GM21737 (cell line): ENCODE measurements at regions not wholly inside any gene's neighbourhood (a gene's known extent, or its start where the extent isn't known, plus 50 kb on each side); places are given as distances from the start of the nearest gene placed in this dataset.

ENCODE experiments used
- ATAC-seq: cut with Tn5 transposase; IDR thresholded peaks from one replicate; pipeline ENCODE4 v1.9.1; 2021; ENCODE audit warnings: mild to moderate bottlenecking, moderate library complexity; ENCODE audit not compliant: unreplicated experiment

DNA sequence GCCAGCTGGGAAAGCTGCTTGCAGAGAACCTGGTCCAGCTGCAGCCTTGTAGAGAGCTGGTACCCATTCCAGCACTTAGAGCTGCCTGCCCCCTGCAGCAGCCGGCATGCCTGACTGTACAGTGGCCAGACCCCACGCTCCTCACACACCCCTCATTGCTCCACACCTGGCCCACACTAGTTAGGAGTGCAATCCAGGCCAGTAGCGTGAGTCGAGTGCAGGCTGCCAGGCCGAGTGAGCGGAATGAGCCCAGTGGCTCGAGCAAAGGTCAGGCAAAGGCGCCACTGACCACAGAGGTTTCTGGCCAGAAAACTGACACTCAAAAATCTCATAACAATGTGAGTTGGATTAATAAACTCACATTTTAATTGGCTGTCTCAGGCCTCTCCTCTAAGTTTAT, 921.7 kb upstream of the KCND2 start:
- ATAC-seq = no peak

DNA sequence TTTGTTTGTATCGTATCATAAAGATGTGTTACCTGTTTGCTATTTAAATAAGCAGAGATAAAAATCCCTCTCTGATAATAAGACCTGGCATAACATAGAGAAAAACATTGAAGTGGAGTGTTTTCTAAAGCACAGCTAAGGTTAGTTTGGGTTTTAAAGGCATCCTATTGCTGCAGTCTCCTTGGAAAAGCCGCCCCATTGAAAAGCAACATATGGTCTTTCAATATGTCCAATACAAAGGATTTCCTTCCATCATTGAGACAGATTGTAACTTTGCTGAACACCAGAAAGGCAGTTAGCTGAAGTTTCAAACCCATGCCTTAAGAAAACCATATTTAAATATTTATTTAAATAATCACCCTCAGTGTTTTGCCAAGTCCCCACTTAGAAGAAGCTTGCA, 898.5 kb upstream of the KCND2 start:
- no peak for ATAC-seq

DNA sequence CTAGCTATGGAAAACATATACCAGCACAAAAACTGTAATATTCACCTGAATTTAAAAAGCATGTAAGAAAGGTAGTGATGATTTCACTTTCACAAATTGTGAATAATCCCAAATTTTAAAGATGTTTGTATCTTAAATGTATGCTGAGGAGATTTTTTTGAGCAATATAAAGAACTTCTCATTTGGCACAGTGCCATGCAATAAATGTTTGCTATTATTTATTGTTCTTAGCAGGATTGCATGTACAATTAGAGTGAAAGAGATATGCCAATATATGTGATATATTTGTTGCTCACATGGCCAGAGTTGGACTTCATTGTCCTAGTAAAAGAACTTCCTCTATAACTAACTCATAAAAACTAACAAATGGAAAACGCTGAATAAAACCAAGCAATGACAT, 895.1 kb upstream of the KCND2 start:
- ATAC-seq = no peak

DNA sequence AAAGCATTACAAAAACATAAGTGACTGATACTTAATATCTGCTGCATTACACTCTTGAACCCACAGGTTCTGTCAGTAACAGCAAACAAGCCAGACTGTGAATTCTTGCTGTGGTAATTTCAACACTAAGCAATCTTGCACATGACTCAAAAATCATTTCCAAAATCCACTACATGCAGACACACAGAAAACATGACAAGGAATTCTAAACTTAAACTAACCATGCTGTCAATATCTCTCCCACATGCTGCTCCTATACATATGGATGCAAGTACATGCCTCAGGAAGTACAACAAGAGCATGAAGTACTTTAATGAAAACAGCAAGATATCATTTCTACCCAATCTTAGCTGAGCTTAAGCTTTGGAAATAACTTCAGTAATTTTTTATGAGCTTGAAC, 890.2 kb upstream of the KCND2 start:
- ATAC-seq = no peak

DNA sequence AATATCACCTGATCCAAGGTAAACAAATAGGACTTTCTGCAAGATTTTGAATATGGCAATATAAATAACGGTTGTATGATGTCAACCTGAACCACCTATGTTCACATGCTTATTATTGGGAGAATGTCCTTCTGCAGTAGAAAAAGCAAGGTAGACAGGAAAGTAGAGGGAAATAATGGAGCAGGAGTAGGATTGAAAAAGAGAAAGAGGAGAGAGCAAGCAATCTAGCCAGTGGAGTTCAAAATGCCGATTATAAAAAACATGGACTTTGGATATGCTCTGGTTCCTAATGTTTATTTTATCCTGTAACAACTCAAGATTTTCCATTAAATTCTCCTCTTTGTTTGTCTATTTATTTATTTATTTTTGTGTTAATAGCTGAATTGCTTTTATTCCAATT, 878.0 kb upstream of the KCND2 start:
- ATAC-seq = no peak

DNA sequence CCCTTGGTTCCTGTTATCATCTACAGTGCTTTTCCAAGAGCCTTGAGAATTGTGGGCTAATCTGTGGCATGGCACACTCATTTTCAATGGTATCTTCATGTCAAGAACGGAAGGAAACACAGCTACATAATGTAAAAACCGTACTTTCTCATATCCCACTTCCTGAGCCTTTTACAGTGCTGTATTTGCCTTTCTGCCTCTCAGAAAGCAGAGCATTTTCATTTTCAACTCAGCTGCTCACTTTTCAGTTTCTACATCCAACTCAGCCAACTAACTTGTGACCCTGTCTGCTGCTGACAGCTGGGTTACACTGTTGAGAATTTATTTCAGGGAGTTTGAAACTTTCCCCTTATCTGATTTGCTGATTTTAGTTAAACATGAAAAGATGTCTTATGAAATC, 875.8 kb upstream of the KCND2 start:
- peak; percentile 84 for ATAC-seq

DNA sequence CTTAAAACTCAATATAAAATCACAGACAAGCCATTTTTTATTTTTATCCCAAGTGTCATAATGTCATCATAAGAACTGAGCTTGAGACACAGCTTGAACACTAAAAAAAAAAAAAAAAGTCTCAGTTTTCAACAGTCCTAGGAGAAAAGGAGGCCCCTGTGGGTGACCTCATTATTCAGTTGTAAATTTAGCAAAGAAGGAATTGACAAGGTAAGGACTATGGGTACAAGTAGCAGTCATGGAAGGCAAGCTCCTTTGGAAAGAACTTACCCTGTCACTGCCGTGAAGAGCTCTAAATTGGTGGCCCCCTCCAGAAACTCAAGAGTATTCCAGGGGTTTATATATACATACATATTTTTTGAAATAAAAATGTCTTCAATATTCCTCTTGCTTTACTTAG, 864.4 kb upstream of the KCND2 start:
- no peak for ATAC-seq

DNA sequence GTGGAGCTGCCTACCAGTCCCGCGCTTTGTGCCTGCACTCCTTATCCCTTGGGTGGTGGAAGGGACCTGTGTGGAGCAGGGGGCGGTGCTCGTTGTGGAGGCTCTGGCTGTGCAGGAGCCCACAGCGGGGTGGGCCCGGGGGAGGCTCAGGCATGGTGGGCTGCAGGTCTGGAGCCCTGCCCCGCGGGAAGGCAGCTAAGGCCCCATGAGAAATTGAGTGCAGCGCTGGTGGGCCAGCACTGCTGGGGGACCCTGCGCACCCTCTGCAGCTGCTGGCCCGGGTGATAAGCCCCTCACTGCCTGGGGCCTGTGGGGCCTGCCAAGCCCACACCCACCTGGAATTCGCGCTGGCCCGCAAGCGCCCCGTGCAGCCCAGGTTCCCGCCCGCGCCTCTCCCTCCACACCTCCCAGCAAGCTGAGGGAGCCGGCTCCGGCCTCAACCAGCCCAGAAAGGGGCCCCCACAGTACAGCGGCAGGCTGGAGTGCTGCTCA, 859.6 kb upstream of the KCND2 start:
- no peak for ATAC-seq

DNA sequence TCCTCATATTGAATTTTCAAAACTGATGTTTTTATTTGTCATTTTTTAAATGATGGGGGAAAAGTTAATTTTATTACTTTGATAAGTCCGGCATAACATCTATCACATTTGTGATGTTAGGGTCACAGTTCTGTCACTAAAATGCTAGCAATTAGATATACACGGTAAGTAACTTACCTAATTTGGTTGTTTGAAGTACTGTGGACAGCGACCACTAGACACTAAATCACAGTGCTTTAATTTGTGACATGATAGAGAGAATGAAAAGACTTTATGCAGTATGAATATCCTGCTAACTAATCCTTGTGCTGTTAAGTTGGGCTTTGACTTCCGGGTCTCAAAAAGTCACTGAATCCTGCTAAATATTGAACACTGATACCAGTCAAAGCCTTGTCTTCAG, 857.3 kb upstream of the KCND2 start:
- no peak for ATAC-seq

DNA sequence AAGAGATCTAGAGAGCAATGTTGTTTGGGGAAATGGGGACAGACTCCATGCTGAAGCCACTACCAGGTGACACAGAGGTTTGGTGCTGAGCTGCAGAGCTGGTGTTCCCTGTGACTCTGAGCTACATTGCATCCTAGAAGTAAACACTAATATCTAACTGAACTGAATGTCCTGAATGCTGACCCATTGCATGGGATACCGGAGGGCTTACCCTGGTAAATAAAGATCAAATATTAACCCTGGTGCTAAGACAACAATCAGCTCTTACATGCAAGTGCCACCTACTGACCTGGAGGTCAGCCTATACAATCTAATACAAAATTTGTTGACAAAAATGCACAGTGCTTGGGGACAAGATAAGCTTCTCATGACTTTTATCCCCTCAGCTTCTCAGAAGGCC, 851.3 kb upstream of the KCND2 start:
- no peak for ATAC-seq

DNA sequence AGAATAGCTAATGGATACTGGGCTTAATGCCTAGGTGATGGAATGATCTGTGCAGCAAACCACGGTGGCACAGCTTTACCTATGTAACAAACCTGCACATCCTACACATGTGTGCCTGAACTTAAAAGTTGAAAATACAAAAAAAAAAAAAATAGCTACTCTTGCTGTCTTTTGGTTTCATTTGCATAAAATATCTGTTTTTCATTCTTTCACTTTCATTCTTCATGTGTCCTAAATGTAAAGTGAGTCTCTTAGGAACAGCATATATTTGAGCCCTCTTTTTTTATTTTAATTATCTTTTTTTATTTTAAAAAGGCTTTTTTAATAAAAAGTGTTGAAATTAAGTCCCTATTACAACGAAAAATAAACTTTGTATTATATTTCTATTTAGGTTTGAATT, 836.1 kb upstream of the KCND2 start:
- ATAC-seq = no peak

DNA sequence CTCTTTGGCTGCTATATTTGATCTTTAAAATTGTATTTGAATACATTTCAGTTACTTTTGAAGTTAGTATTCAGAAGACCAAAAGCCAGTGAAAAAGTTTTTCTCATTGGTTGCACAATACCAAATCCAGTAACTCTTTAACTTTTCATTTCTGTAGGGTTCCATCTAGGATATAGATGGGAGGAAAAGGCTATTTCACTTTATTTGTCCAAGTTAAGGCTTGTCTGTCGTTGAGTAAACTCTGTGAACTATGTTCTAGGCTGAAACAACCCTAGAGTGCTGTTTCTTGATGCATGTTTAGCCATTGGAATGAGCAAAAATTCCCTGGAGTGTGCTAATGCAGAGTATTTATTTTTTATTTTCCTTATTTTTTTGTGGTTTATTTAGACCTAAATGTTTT, 834.7 kb upstream of the KCND2 start:
- ATAC-seq = no peak

DNA sequence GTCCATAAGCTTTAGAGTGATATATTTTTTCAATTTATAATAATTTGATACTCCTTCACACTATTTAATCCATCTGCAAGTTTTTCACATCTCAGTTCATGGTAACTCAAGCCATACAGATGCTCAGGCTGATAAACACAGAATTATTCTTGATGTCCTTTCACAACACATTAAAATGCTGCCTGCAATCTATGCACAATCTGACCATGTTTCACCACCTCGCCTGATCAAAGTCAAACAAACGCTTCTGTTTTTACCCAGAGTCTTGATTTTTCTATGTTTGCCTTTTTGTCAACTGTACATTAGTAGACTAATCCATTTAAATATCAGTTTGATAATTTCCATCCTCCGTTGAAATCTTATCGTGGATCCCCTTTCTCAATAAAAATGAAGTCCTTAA, 833.8 kb upstream of the KCND2 start:
- no peak for ATAC-seq

DNA sequence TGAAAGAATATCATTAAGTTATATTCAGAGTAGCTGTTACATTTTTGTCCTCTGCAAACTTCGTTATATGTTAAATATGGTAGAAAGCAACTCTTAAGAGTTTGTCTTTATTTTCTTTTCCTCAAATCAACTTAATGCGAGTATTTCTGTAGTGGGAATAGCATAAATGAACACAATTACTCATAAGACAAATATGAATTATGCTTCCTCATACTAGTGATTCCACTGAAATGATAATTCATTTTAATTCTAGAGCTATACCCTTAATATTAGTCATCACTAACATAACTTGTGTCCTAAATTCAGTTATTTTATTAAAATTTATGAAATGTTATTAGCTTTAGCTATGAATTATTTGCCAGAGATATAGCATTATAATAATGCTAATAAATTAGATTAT, 820.6 kb upstream of the KCND2 start:
- no peak for ATAC-seq

DNA sequence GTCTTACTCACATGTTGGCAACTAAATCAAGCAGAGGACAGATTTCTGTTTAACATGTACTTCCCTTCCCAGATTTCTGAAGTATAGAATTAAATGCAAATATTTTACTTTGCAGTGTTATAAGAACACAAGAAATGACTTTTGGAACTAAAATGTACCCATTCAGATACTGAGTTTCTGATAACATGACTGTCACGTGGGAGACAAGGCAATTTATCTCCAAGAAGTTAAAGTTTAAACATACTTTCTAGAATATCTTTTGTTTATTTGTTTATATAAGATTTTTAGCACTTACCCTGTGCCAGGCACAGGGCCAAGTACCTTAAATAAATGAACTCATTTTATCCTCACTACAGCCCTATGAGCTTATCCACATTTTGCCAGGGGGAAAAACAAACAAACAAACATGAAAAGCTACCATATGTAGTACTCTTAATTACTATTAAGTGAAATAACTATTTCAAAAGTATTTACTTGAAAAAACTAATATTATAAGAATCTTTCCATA, 807.1 kb upstream of the KCND2 start:
- ATAC-seq = no peak

DNA sequence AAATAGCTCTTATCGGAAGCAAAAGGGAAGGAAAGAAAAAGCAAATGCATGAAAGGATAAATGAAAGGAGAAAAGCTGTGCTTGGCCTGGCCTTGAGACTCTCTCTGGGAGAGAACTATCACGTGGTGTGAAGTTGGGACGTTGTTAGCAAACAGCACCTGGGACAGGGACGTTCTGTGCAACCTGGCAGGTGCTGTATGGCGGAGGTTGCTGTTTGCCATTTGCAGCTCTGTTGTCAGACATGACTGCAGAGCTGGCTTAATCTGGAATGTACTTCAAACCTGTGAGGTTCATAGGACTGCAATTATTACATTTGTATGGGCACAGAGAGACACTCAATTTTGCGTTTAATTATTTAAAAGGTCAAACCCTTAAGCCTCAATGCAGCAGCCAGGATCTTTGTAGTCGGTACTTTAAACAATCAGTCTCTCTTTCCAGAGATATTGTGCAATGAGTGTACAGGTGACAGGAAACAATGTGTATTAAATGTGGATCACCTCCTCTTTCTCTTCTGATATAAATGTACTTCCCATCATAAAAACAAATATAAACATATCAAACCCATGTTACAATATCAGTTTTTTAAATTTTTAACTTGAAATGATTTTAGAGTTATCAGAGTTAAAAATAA, 800.5 kb upstream of the KCND2 start:
- no peak for ATAC-seq

DNA sequence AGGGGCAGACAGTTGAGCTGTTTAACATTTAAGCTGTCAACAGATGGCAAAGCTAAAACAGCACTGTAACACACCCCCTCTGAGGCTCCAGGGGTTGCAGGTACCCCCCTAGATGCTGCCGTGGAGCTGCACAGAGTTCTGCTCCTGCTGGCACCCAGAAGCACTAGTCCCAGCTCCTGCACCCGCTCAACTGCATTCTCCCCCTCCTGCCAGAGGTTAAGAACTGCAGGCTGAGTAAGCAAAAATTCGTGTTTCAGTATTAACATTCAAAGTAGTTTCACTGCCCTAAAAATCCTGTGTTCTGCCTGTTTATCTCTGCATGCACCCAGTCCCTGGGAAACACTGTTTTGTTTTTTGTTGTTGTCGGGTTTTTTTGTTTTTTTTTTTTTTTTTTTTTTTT, 790.8 kb upstream of the KCND2 start:
- ATAC-seq = peak; percentile 87

DNA sequence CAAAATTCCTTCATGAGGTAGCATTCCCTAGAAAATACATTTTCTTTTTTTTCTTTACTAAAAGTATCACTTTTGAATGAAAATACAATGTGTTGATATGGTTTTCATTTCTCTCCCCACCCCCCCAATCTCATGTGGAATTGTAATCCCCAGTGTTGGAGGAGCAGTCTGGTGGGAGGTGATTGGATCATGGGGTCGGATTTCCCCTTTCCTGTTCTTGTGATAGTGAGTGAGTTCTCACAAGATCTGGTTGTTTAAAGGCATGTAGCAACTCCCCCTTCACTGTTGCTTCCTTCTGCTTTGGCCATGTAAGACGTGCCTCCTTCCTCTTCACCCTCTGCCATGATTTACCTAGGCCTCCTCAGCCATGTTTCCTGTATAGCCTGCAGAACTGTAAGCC, 790.3 kb upstream of the KCND2 start:
- no peak for ATAC-seq

DNA sequence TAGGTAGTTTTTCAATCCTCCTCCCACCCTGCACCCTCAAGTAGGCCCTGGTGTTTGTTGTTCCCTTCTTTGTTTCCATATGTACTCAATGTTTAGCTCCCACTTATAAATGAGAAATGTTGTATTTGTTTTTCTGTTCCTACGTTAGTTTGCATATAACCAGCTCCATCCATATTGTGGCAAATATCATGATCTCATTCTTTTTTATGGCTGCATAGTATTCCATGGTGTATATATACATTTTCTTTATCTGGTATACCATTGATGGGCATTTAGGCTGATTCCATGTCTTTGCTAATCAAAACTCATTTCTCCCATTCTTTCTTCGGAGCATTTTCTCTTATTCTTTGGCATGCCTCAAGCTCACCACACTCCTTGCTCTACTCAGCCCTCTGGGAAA, 789.6 kb upstream of the KCND2 start:
- no peak for ATAC-seq

DNA sequence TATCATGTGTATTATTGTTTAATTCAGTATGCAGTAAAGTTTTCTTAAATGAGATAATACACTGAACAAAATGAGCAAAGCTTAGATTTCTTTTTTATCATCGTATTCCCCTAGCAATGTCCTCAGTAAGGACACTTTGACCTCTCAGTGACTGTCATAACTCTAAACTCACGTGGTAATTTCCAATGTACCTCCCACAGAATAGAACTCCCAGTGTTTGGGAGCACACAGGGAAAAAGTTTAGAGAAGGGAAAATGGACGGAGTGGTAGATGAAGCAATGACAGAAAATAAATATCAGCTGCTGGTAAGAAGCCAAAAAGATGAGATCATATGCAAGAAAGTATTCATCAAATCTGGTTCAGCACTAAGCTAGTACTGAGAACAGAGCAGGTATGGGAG, 758.6 kb upstream of the KCND2 start:
- no peak for ATAC-seq

DNA sequence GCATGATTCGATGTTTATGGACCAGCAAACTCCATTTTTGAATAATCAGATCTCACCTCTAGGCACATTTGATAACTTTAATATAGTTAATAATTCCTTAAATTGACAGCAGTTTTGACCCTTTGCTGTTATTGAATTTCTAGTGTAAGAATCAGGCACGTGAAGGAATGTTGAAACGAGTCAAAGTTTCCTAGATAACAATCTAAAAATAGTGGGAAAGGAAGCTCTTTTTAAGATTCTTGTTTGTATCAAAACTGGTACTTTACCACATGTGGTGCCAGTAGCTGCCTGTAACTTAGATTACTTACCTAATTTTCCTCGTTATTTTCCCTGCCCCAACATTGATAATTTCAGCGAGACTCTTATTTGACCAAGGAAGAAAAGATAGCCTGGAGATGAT, 757.8 kb upstream of the KCND2 start:
- ATAC-seq = no peak

DNA sequence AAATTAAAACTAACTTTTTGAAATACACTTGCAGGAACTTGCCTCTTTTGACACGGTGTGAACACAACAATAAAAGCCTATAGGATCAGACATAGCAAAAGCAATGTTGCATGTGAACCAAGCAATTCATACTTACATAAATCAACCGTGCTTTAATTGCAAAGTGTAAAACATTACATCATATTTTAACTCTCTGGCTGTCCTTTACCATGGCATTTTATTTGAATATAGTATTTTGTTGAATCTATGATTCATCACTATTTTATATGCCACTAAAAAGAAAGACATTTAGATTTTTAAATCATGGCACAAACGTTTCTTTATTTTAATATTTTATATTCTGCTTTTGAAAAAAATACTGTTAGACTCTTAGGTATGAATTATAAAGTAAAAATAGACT, 757.0 kb upstream of the KCND2 start:
- no peak for ATAC-seq

DNA sequence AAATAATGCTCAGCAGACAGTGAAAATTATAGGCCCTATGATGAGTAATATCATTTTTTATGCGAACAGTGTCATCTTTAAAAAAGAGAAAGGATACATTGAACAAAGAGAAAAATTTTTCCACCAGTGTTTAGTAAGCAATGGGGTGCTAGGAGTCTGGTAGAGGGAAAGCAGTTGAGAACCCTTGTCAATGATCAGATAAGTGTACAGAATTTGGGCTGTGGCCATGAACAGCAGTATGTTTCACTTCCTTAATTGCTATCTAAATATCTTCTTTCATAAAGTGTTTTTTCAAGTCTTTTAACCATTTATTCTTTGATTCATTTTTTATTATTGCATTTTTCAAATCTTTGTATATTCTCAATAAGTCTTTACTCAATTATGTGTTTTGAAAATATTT, 750.7 kb upstream of the KCND2 start:
- ATAC-seq = no peak
